ENCODE measurements at regions not wholly inside any gene's neighbourhood (a gene's known extent, or its start where the extent isn't known, plus 50 kb on each side); places are given as distances from the start of the nearest gene placed in this dataset.

DNA sequence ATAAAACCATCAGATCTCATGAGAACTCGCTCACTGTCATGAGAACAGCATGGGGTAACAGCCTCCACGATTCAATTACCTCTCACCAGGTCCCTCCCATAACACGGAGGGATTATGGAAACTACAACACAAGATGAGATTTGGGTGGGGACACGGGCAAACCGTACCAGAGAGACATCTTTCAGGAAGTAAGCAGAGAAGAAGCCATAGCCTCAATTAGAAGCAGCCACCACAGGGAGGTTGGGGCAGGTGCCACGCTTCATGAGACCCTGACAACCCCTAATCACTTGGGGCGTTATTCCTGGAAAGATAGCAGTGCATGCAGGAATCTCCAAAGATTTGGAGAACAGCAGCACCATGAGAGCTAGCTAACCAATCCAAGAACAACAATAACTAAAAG is 52.9 kb upstream of the SIRPG start:
- Histone ChIP-seq H4K20me1 (replicated peaks; ENCODE audit: control insufficient read depth, extremely low read depth, insufficient read depth, low read length) (no peaks in the 10 kb centered on the region), H3K27me3 (ENCODE audit: control insufficient read depth in 2 of 2, insufficient read depth in 2 of 2, low read length in 2 of 2) (peaks cover 7 to 14% of the 10 kb centered on the region in 2 experiments), H3K4me2 (ENCODE audit: insufficient read depth, low read length) (no peak overlapping the region), H3K4me3 (replicated peaks in 1 of 3; ENCODE audit: insufficient read depth in 1 of 3, low read depth in 1 of 3, low read length in 3 of 3) (no peak overlapping the region), H3K27ac (ENCODE audit: insufficient read depth, low read depth, low read length) (no peak overlapping the region), H3K9me3 (replicated peaks; ENCODE audit: control insufficient read depth, insufficient read depth, low read length) (no peaks in the 10 kb centered on the region), H2AFZ (ENCODE audit: low read depth, low read length) (no peak overlapping the region), H3K9ac (replicated peaks; ENCODE audit: extremely low read depth, insufficient read depth, low read length) (no peak overlapping the region), H3K79me2 (ENCODE audit: control insufficient read depth, insufficient read depth, low read length) (no peaks in the 10 kb centered on the region), H3K4me1 (ENCODE audit: control insufficient read depth, extremely low read depth, insufficient read depth, low read length) (no peaks in the 10 kb centered on the region), H3K9me1 (replicated peaks; ENCODE audit: control insufficient read depth, extremely low read depth, insufficient read depth, low read length) (no peaks in the 10 kb centered on the region), H3K36me3 (ENCODE audit: control insufficient read depth in 2 of 2, extremely low read depth in 1 of 2, insufficient read depth in 2 of 2, low read length in 2 of 2) (no peaks in the 10 kb centered on the region)
- ChIA-PET POLR2A (no interaction called here), CTCF (no interaction called here)
- BruUV-seq (replicated peaks): no TSS peak
- no peak for TF ChIP-seq MYC (IDR thresholded peaks at IDR 0.05; ENCODE audit: low read depth, low read length)
- DNase-seq (ENCODE audit: low read depth, low spot score) (no peak), FAIRE-seq (no peak)
- intact Hi-C loops (cut with micrococcal nuclease) (no loop called here), dilution Hi-C loops (cut with MboI; ENCODE audit: extremely low pct_ligation_motif_present, low sequenced_read_pairs) (no loop called here)

GRCh38 chr20:1707588-1708449 is 50.2 kb upstream of the SIRPG start:
- dilution Hi-C loops (cut with MboI; ENCODE audit: extremely low pct_ligation_motif_present, low sequenced_read_pairs): no loop called here
- intact Hi-C loops (cut with micrococcal nuclease): no loop called here
- H3K4me2 ChIP-seq (ENCODE audit: insufficient read depth, low read length): no peak overlapping the region
- H3K4me3 ChIP-seq (replicated peaks in 1 of 3; ENCODE audit: insufficient read depth in 1 of 3, low read depth in 1 of 3, low read length in 3 of 3): no peak overlapping the region
- no peak for FAIRE-seq
- no peaks in the 10 kb centered on the region for H4K20me1 ChIP-seq (replicated peaks; ENCODE audit: control insufficient read depth, extremely low read depth, insufficient read depth, low read length)
- no TSS peak for BruUV-seq (replicated peaks)
- TF ChIP-seq GATA2 (IDR thresholded peaks at IDR 0.05; ENCODE audit: insufficient read depth, insufficient read length, low read depth, low read length): no peak
- TF ChIP-seq MYC (IDR thresholded peaks at IDR 0.05; ENCODE audit: low read depth, low read length): no peak
- TF ChIP-seq POLR2AphosphoS5 (IDR thresholded peaks at IDR 0.05; ENCODE audit: insufficient read depth, low read depth, low read length): no peak
- TF ChIP-seq FOS (IDR thresholded peaks at IDR 0.05; ENCODE audit: borderline replicate concordance, insufficient read depth, low read length): no peak
- TF ChIP-seq JUN (IDR thresholded peaks at IDR 0.05; ENCODE audit: borderline replicate concordance, insufficient read depth, insufficient read length, low read depth): no peak
- TF ChIP-seq MAX (IDR thresholded peaks at IDR 0.05; ENCODE audit: insufficient read depth, insufficient read length): no peak
- TF ChIP-seq EZH2 (IDR thresholded peaks at IDR 0.05; ENCODE audit: borderline replicate concordance, low read depth, low read length, severe bottlenecking): no peak
- TF ChIP-seq CTCF (IDR thresholded peaks at IDR 0.05; ENCODE audit: extremely low read depth in 1 of 2, insufficient read depth in 1 of 2, low read depth in 1 of 2, low read length in 2 of 2): no peak
- TF ChIP-seq POLR2A (IDR thresholded peaks at IDR 0.05; ENCODE audit: low read depth, low read length): no peak
- H3K9me1 ChIP-seq (replicated peaks; ENCODE audit: control insufficient read depth, extremely low read depth, insufficient read depth, low read length): no peaks in the 10 kb centered on the region
- no peaks in the 10 kb centered on the region for H3K36me3 ChIP-seq (ENCODE audit: control insufficient read depth in 2 of 2, extremely low read depth in 1 of 2, insufficient read depth in 2 of 2, low read length in 2 of 2)
- no peaks in the 10 kb centered on the region for H3K9me3 ChIP-seq (replicated peaks; ENCODE audit: control insufficient read depth, insufficient read depth, low read length)
- H3K27ac ChIP-seq (ENCODE audit: insufficient read depth, low read depth, low read length): no peak overlapping the region
- H3K9ac ChIP-seq (replicated peaks; ENCODE audit: extremely low read depth, insufficient read depth, low read length): no peak overlapping the region
- no peak for DNase-seq (ENCODE audit: low read depth, low spot score)
- peaks cover 4 to 10% of the 10 kb centered on the region in 2 experiments for H3K27me3 ChIP-seq (ENCODE audit: control insufficient read depth in 2 of 2, insufficient read depth in 2 of 2, low read length in 2 of 2)
- no peaks in the 10 kb centered on the region for H3K79me2 ChIP-seq (ENCODE audit: control insufficient read depth, insufficient read depth, low read length)
- ChIA-PET CTCF (no interaction called here), POLR2A (no interaction called here)
- no peaks in the 10 kb centered on the region for H3K4me1 ChIP-seq (ENCODE audit: control insufficient read depth, extremely low read depth, insufficient read depth, low read length)
- no peak overlapping the region for H2AFZ ChIP-seq (ENCODE audit: low read depth, low read length)

Data from endothelial cell of umbilical vein (primary cell).